Keratinocyte (primary cell): ENCODE measurements at regions not wholly inside any gene's neighbourhood (a gene's known extent, or its start where the extent isn't known, plus 50 kb on each side); places are given as distances from the start of the nearest gene placed in this dataset.

Experiments used
- DNase-seq: peaks from one replicate; pipeline ENCODE4 v3.0.0-alpha.2; 2011; ENCODE audit warnings: low read depth, missing footprints, low spot score
- FAIRE-seq: peaks from 2 replicates; lab custom pipeline; 2011; peaks lifted over from hg19 to GRCh38; lab: Jason Lieb, UNC
- H2AFZ ChIP-seq: 2 replicates; pipeline ENCODE4 v1.6.0; 2012; ENCODE audit warnings: low read length, control low read depth, inconsistent platforms; ENCODE audit not compliant: control insufficient read depth
- H3K27ac ChIP-seq: 2 replicates; pipeline ENCODE4 v1.5.1; 2011; ENCODE audit warnings: low read length; ENCODE audit not compliant: control insufficient read depth, insufficient read depth
- H3K27me3 ChIP-seq: 3 replicates; pipeline ENCODE4 v1.6.0; 2011; ENCODE audit warnings: low read length; ENCODE audit not compliant: control insufficient read depth, insufficient read depth; ENCODE audit errors: extremely low read depth
- H3K36me3 ChIP-seq, 2 experiments: 2 replicates in 1 of 2; 3 replicates in 1 of 2; pipeline ENCODE4 v1.5.1; 2011; ENCODE audit warnings: low read length in 2 of 2, mild to moderate bottlenecking in 1 of 2; ENCODE audit not compliant: control insufficient read depth in 2 of 2, insufficient read depth in 2 of 2; ENCODE audit errors: extremely low read depth in 1 of 2
- H3K4me1 ChIP-seq: 3 replicates; pipeline ENCODE4 v1.5.1; 2011; ENCODE audit warnings: low read length; ENCODE audit not compliant: control insufficient read depth, insufficient read depth; ENCODE audit errors: extremely low read depth
- H3K4me2 ChIP-seq: 3 replicates; pipeline ENCODE4 v1.6.0; 2011; ENCODE audit warnings: low read depth, low read length; ENCODE audit not compliant: control insufficient read depth, insufficient read depth; ENCODE audit errors: extremely low read depth
- H3K4me3 ChIP-seq, 3 experiments: fragments of 200-600 bp in 1 of 3; sonication (generic) in 1 of 3; 2 replicates in 2 of 3; 3 replicates in 1 of 3; pipeline ENCODE4 v1.5.1; 2011 to 2016; ENCODE audit warnings: low read length in 3 of 3, mild to moderate bottlenecking in 3 of 3, control low read depth in 2 of 3, inconsistent platforms in 1 of 3, low read depth in 1 of 3, mixed read lengths in 1 of 3, mixed run types in 1 of 3, moderate library complexity in 1 of 3; ENCODE audit not compliant: control insufficient read depth in 2 of 3, insufficient read depth in 2 of 3; ENCODE audit errors: extremely low read depth in 1 of 3
- H3K79me2 ChIP-seq: 2 replicates; pipeline ENCODE4 v1.6.0; 2012; ENCODE audit warnings: low read length; ENCODE audit not compliant: control insufficient read depth, insufficient read depth
- H3K9ac ChIP-seq: 3 replicates; pipeline ENCODE4 v1.6.0; 2011; ENCODE audit warnings: low read length; ENCODE audit not compliant: control insufficient read depth, insufficient read depth; ENCODE audit errors: extremely low read depth
- H3K9me1 ChIP-seq: 3 replicates; pipeline ENCODE4 v1.6.0; 2011; ENCODE audit warnings: low read length; ENCODE audit not compliant: control insufficient read depth, insufficient read depth; ENCODE audit errors: extremely low read depth
- H3K9me3 ChIP-seq: 2 replicates; pipeline ENCODE4 v1.5.1; 2012; ENCODE audit warnings: low read depth, low read length; ENCODE audit not compliant: control insufficient read depth
- H4K20me1 ChIP-seq: 3 replicates; pipeline ENCODE4 v1.6.0; 2011; ENCODE audit warnings: low read length; ENCODE audit not compliant: control insufficient read depth, insufficient read depth; ENCODE audit errors: extremely low read depth
- CTCF ChIP-seq, 3 experiments: IDR thresholded peaks in 1 of 3; conservative IDR thresholded peaks in 1 of 3; optimal IDR thresholded peaks in 1 of 3; 2 replicates in 2 of 3; 3 replicates in 1 of 3; pipeline versions ENCODE3 to v1.5.1; 2011; ENCODE audit warnings: low read length in 3 of 3, mild to moderate bottlenecking in 3 of 3, moderate library complexity in 2 of 3, control low read depth in 1 of 3, inconsistent platforms in 1 of 3; ENCODE audit not compliant: insufficient read depth in 2 of 3; ENCODE audit errors: extremely low read depth in 1 of 3
- EZH2 ChIP-seq: IDR thresholded peaks from one replicate; pipeline ENCODE4 v1.6.1; 2012; ENCODE audit warnings: inconsistent platforms, mild to moderate bottlenecking, low read length, moderate library complexity
- dilution Hi-C: fragments of 300-500 bp; cut with MboI; formaldehyde crosslinking; loops from one replicate; pipeline ENCODE4 v1.7.0; 2020; ENCODE audit warnings: low sequenced_read_pairs; ENCODE audit not compliant: extremely low pct_ligation_motif_present

DNA sequence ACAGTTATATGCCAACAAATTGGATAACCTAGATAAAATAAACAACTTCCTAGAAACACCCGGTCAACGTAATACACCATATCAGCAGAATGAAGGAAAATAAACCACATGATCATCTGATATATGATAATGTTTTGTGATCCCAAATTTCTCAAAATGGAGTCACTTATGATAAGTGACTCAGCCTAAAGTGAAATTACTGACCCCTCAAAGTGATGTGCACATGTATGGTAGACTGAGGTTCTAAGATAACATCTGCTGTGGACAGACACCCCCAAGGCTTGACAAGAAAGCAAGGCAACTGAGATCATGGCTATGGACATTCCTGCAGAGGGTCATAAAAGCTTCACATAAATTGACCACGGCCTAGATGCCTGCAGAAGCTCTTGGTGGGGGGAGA is 105.1 kb upstream of the DCN start:
- Histone ChIP-seq H4K20me1 (no peaks in the 10 kb centered on the region), H3K4me3 (no peak overlapping the region), H3K4me1 (no peaks in the 10 kb centered on the region), H3K9me3 (no peaks in the 10 kb centered on the region), H3K9me1 (no peaks in the 10 kb centered on the region), H3K4me2 (no peak overlapping the region), H3K36me3 (no peaks in the 10 kb centered on the region), H2AFZ (no peak overlapping the region), H3K9ac (no peak overlapping the region), H3K27ac (no peak overlapping the region), H3K79me2 (no peaks in the 10 kb centered on the region), H3K27me3 (no peaks in the 10 kb centered on the region)
- DNase-seq = no peak
- dilution Hi-C loops = no loop called here
- FAIRE-seq = no peak
- TF ChIP-seq CTCF (optimal IDR thresholded peaks at IDR 0.05 in 1 of 3, IDR thresholded peaks at IDR 0.05 in 1 of 3, conservative IDR thresholded peaks at IDR 0.05 in 1 of 3; ENCODE audit: extremely low read depth in 1 of 3, insufficient read depth in 2 of 3, low read length in 3 of 3) (no peak), EZH2 (no peak)

DNA sequence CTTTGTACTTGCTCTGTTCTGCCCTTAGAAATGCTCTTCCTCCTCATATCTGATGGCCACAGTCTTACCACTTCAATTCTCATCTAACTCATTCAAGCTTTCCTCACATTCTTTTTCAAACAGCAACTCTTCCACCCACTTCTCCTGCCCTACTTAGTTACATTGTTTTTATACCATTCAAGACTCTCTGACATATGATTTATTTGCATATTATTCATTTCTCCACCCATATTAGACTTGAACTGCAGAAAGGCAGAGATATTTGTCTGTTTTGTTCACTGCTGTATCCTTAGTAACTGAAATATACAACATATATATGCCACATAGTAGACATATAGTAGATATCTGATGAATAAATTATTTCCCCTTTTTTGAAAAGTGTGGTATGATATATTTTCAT is 95.5 kb upstream of the DCN start:
- FAIRE-seq = no peak
- dilution Hi-C loops = no loop called here
- no peaks in the 10 kb centered on the region for H4K20me1 ChIP-seq
- H3K4me3 ChIP-seq = no peak overlapping the region
- no peak overlapping the region for H2AFZ ChIP-seq
- H3K9ac ChIP-seq = no peak overlapping the region
- TF ChIP-seq EZH2 = no peak
- TF ChIP-seq CTCF (optimal IDR thresholded peaks at IDR 0.05 in 1 of 3, IDR thresholded peaks at IDR 0.05 in 1 of 3, conservative IDR thresholded peaks at IDR 0.05 in 1 of 3; ENCODE audit: extremely low read depth in 1 of 3, insufficient read depth in 2 of 3, low read length in 3 of 3) = no peak
- no peaks in the 10 kb centered on the region for H3K4me1 ChIP-seq
- H3K9me3 ChIP-seq = no peaks in the 10 kb centered on the region
- no peaks in the 10 kb centered on the region for H3K9me1 ChIP-seq
- DNase-seq = no peak
- H3K79me2 ChIP-seq = no peaks in the 10 kb centered on the region
- H3K4me2 ChIP-seq = no peak overlapping the region
- H3K27me3 ChIP-seq = no peaks in the 10 kb centered on the region
- no peaks in the 10 kb centered on the region for H3K36me3 ChIP-seq
- no peak overlapping the region for H3K27ac ChIP-seq
